Body of pancreas (tissue), 4 donors: ENCODE measurements at regions not wholly inside any gene's neighbourhood (a gene's known extent, or its start where the extent isn't known, plus 50 kb on each side); places are given as distances from the start of the nearest gene placed in this dataset.

Source experiments
- ATAC-seq: fragments of 150-250 bp; one replicate; pipeline ENCODE4 v1.9.1; 2016
- DNase-seq, 4 donors: peaks; one replicate each; pipeline ENCODE4 v3.0.0-alpha.2; 2019
- H3K27ac ChIP-seq, 4 donors: fragments of 200-600 bp; sonication (generic); 1 replicate in 3 of 4; 2 replicates in 1 of 4; pipeline versions ENCODE4 v1.5.1 to v1.6.1; 2016 to 2019; ENCODE audit warnings: mild to moderate bottlenecking in 1 of 4, mixed read lengths in 1 of 4, moderate library complexity in 1 of 4
- H3K27me3 ChIP-seq, 2 donors: fragments of 200-600 bp; sonication (generic); one replicate each; pipeline ENCODE4 v1.6.0; 2016; ENCODE audit warnings: mild to moderate bottlenecking in 1 of 2
- H3K36me3 ChIP-seq, 2 donors: fragments of 200-600 bp; sonication (generic); replicated peaks in 1 of 2; 2 replicates each; pipeline ENCODE4 v1.5.1; 2016; ENCODE audit warnings: low read depth in 2 of 2; ENCODE audit not compliant: insufficient read depth in 1 of 2
- H3K4me1 ChIP-seq: fragments of 200-600 bp; sonication (generic); one replicate; pipeline ENCODE4 v1.6.0; 2016
- H3K4me3 ChIP-seq, 2 donors: fragments of 200-600 bp; sonication (generic); 1 replicate in 1 of 2; 2 replicates in 1 of 2; pipeline ENCODE4 v1.5.1; 2016 to 2019
- H3K9me3 ChIP-seq, 3 donors: fragments of 200-600 bp; sonication (generic); 1 replicate in 2 of 3; 2 replicates in 1 of 3; pipeline ENCODE4 v1.5.1; 2016
- CTCF ChIP-seq, 7 experiments: fragments of 450-650 bp in 4 of 7; fragments of 200-600 bp in 3 of 7; sonication (generic) in 3 of 7; IDR thresholded peaks; one replicate each; pipeline ENCODE4 v1.5.1; 2016 to 2019; ENCODE audit warnings: antibody characterized with exemption in 7 of 7
- POLR2A ChIP-seq, 3 donors: fragments of 450-650 bp; IDR thresholded peaks; one replicate each; pipeline ENCODE4 v1.6.1; 2016; ENCODE audit warnings: antibody characterized with exemption in 3 of 3, mild to moderate bottlenecking in 2 of 3
- WGBS, 2 donors: methylation state at CpG; one replicate each; pipeline ENCODE4 v1.1.5; 2017; 5-methylcytosine and 5-hydroxymethylcytosine counted together
- intact Hi-C: fragments of 100-400 bp; cut with DNase I; formaldehyde crosslinking; loops from one replicate; pipeline ENCODE4 v1.15.1; 2023

- intact Hi-C loops = no loop called here
- 20 to 27% methylated on average over 4 of the region's 4 CpGs for WGBS, 2 donors
- Histone ChIP-seq H3K27me3 (no peaks in the 10 kb centered on the region), H3K9me3 (no peaks in the 10 kb centered on the region), H3K36me3 (no peaks in the 10 kb centered on the region), H3K4me3 (no peak overlapping the region), H3K27ac (no peak overlapping the region), H3K4me1 (no peaks in the 10 kb centered on the region)
- ATAC-seq (no peak), DNase-seq (no peak)
- TF ChIP-seq POLR2A (IDR thresholded peaks at IDR 0.05) = no peak
- no peak for TF ChIP-seq CTCF (IDR thresholded peaks at IDR 0.05)
These were observed 50.1 kb upstream of the IRX3 start for GRCh38 chr16:54336631-54337204.
